Stimulated activated CD8-positive, alpha-beta memory T cell treated with anti-CD3 and anti-CD28 coated beads, Interleukin-7, amount 100 ng/mL, for 4 hours (primary cell): ENCODE measurements at regions not wholly inside any gene's neighbourhood (a gene's known extent, or its start where the extent isn't known, plus 50 kb on each side); places are given as distances from the start of the nearest gene placed in this dataset.

ENCODE experiments used
- DNase-seq, 2 donors: peaks; one replicate each; pipeline ENCODE4 v3.0.0-alpha.2; 2020; ENCODE audit warnings: low read depth in 2 of 2

- DNase-seq, result no peak
Measured at GRCh38 chr7:32428546-32428945, 61.6 kb downstream of the LSM5 start.

GRCh38 chr7:32427769-32428291, 62.4 kb downstream of the LSM5 start:
- DNase-seq, result peak; percentile 6 to 24

GRCh38 chr7:32416846-32417245, 73.3 kb downstream of the LSM5 start:
- DNase-seq, result no peak

- no peak for DNase-seq
Measured at GRCh38 chr7:32415936-32416335, 74.2 kb downstream of the LSM5 start.

GRCh38 chr7:32415519-32415918, 74.7 kb downstream of the LSM5 start:
- DNase-seq, result no peak

GRCh38 chr7:32412471-32412870, 77.7 kb downstream of the LSM5 start:
- no peak for DNase-seq

GRCh38 chr7:32410545-32410944, 79.6 kb downstream of the LSM5 start:
- DNase-seq, result no peak

- DNase-seq, result no peak
Measured at GRCh38 chr7:32406386-32406785, 83.8 kb downstream of the LSM5 start.

GRCh38 chr7:32403463-32404229, 86.5 kb downstream of the LSM5 start:
- DNase-seq, result no peak

- DNase-seq, result no peak
Measured at GRCh38 chr7:32400676-32401075, 89.5 kb downstream of the LSM5 start.

GRCh38 chr7:32399311-32399710, 90.9 kb downstream of the LSM5 start:
- no peak for DNase-seq

GRCh38 chr7:32395168-32395567, 95.0 kb downstream of the LSM5 start:
- no peak for DNase-seq

GRCh38 chr7:32393861-32394260, 96.3 kb downstream of the LSM5 start:
- no peak for DNase-seq

GRCh38 chr7:32390210-32390609, 100.0 kb downstream of the LSM5 start:
- no peak for DNase-seq

- no peak for DNase-seq
Measured at GRCh38 chr7:32385316-32385956, 104.7 kb downstream of the LSM5 start.

GRCh38 chr7:32381024-32381601, 109.1 kb downstream of the LSM5 start:
- DNase-seq, result no peak

GRCh38 chr7:32379510-32380112, 110.6 kb downstream of the LSM5 start:
- no peak for DNase-seq

GRCh38 chr7:32378988-32379387, 111.2 kb downstream of the LSM5 start:
- no peak for DNase-seq

- DNase-seq, result no peak
Measured at GRCh38 chr7:32364581-32364980, 125.6 kb downstream of the LSM5 start.

GRCh38 chr7:32360127-32360526, 130.1 kb downstream of the LSM5 start:
- DNase-seq, result no peak

- DNase-seq, result no peak
Measured at GRCh38 chr7:32357535-32358277, 132.5 kb downstream of the LSM5 start.
